ENCODE measurements at regions not wholly inside any gene's neighbourhood (a gene's known extent, or its start where the extent isn't known, plus 50 kb on each side); places are given as distances from the start of the nearest gene placed in this dataset.
"Not testable (repeated sequence)": the region's sequence is repeated elsewhere in the genome, so short reads cannot be mapped to it uniquely, and the experiment has no call there.

DNA sequence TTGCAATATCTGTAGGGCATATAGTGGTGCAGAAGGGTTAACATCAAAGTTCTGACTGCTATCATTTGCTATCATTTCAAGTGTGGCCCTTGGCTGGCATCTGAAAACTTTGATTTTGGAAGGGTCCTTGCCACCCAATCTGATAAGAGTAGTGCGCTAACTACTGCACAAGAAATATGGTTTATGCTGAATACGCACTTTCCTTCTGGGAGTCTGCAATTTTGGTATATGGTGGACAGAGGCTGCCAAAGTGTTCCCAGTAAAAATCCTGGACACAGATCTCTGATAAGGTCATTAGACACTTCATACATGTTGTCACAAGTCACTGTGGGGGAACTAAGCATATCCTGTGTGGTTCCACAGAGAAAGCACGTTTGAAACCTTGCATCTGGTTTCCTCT is 461.6 kb upstream of the CDH11 start:
- no peak for DNase-seq

- DNase-seq = no peak
Observed at GRCh38 chr16:65579050-65579449, 457.2 kb upstream of the CDH11 start.

GRCh38 chr16:65576631-65577030 is 454.8 kb upstream of the CDH11 start:
- no peak for DNase-seq

DNA sequence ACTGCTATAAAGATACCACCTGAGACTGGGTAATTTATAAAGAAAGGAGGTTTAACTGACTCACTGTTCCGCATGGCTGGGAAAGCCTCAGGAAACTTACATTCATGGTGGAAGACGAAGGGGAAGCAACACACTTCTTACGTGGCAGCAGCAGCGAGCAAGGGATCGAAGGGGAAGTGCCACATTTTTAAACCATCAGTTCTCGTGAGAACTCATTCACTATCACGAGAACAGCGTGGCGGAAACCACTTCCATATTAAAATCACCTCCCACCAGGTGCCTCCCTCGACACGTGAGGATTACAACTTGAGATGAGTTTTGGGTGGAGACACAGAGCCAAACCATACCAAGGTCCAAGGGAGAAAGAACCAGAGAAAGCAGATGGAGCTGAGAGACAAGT is 454.3 kb upstream of the CDH11 start:
- DNase-seq = no peak

- peak; percentile 33 for DNase-seq
Observed at GRCh38 chr16:65574326-65574966, 452.6 kb upstream of the CDH11 start.

- DNase-seq = no peak
Observed at GRCh38 chr16:65572156-65572555, 450.3 kb upstream of the CDH11 start.

DNA sequence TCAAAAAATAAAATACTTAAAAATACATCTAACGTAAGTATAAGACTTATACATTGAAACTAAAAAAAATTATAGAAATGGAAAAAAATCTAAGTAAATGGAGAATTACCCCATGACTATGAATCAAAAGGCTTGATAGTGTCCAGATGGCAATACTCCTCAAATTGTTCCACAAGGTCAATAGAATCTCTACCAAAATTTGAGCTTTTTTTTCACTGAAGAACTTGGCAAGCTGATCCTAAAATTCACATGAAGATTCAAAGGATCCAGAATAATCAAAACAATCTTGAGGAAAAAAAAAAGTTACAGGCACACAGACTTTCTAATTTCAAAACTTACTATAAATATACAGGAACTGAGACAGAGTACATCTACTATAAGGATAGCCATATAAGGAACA is 448.4 kb upstream of the CDH11 start:
- DNase-seq = no peak

DNA sequence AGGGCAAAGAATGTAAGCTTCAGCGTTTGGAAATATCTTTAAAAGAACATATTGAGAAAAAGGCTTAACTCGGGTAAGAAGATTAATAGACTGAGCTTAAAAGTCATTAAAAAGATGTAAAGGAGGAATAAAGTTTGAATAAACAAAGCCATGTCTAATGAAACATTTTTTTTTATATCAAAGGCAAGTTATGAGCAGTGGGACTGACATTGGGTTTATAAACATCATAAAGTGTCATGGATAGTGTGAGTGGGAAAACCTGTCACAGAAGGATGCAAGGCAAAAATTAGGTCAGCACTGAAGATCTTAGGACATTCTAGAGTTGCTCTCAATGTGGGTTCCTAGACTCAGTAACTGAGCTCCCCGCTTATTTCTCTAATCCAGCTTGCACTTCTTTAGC is 438.0 kb upstream of the CDH11 start:
- DNase-seq = no peak

DNA sequence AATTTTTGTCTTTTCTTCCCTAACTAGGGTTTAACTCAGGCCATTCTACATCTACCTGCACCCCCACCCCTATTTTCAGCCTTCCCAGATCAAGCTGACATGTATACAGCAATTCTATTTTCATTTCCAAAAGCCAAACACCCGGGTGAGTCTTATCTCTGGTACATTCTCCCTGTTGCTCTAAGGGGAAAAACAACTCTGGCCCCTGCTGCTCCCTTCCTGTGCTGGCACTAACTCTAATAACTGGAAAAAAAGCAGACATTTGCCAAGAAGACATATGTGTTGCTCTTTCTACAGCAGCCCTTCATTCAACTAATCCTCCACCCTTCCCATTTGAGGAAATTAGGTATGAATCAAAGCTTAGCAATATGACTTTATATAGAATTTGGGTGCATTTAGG is 427.8 kb upstream of the CDH11 start:
- not testable (repeated sequence) for DNase-seq

DNA sequence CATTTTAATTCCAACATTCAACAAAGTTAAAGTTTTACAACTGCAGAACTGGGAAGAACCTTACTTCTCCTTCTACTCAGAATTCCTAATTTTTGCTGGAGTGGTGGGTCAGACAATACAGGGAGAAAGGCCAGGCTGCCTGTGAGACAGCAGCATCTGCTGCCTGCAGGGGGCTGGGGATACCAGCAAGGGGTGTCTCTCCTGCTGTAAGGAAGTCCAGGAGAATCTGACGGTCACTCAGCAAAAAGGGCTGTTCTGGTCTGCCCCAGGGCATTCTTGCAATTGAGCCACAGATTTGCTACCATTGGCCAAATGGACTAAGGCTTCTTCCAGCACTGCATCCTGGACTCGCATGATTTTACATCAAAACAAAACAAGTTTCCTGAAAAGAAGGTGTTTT is 426.6 kb upstream of the CDH11 start:
- peak; percentile 24 for DNase-seq

GRCh38 chr16:65547772-65548446 is 426.0 kb upstream of the CDH11 start:
- peak; percentile 31 for DNase-seq

- DNase-seq = no peak
Observed at GRCh38 chr16:65546353-65546791, 424.5 kb upstream of the CDH11 start.

- no peak for DNase-seq
Observed at GRCh38 chr16:65545413-65545956, 423.6 kb upstream of the CDH11 start.

DNA sequence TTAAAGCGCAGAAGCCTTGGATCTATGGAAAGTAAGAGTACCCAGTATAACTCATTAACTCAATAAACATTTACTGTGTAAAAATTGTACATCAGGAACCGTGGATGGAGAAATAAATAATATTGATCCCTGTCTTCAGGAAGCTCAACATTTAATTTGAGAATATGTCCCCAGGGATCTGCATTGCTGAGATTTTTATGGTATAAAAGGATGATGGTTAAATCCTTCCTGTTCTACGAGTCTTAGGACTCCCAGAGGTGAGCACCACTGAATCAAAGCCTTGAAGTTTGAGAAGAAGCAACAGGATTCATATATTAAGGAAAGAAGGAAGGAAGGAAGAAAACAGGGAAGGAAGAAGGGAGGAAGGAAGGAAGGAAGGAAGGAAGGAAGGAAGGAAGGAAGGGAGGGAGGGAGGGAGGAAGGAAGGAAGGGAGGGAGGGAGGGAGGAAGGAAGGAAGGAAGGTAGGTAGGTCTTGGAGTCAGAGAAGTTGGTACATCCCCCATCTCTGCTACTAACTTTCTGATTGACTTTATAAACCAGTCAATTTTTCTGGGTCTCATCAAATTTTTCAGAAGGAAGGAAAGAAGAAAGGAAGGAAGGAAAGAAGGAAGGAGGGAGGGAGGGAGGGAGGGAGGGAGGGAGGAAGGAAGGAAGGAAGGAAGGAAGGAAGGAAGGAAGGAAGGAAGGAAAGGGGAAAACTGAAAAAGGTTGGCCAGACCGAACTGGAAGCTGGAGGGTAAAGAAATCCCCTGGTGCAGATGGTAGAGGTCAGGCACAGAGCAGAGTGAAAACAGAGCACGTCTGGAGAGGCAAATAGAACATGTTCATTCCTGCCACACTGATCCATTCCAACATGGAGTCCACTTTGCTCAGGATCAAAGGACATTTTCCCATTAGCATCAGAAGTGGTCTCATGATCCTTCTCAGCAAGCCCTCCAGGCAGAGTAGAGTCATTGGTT is 422.2 kb upstream of the CDH11 start:
- DNase-seq = no peak

- DNase-seq = no peak
Observed at GRCh38 chr16:65541646-65542045, 419.8 kb upstream of the CDH11 start.

DNA sequence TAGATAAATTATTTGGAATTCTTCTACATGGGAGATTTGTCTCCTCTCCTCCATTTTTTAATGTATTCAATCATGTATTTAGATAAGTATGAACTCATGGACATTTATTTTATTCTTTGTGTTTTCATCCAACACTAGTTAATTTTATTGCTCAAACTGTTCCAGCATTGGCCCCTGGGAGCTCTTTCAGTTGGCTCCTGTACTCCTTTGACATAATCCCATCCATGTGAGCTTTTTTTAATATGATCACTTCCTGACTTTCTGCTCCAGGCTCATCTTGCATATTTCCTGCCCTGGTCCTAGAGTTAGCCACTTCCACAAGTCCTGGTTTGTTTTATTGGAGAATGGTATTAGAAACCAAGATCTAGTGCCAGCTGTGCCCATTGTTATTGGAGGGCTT is 419.0 kb upstream of the CDH11 start:
- DNase-seq = no peak

DNA sequence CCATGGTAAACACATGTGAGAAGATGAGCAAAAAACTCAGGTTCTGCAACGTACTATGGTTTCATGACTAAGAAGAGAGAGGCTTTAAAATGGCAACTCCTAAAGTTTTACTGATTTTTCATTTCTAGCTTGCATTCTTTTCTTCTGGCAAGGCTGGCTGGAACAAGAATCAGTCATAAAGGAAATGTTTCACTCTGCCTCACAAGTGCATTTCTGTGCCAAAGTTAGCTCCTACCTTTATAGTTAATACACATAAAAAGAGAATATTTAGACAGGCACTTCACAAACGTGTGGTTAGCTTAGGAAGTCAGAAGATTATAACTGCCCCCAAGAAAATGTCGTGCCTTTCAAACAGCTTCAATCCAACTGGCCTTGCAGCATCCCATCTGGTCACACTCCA is 417.1 kb upstream of the CDH11 start:
- DNase-seq = no peak

DNA sequence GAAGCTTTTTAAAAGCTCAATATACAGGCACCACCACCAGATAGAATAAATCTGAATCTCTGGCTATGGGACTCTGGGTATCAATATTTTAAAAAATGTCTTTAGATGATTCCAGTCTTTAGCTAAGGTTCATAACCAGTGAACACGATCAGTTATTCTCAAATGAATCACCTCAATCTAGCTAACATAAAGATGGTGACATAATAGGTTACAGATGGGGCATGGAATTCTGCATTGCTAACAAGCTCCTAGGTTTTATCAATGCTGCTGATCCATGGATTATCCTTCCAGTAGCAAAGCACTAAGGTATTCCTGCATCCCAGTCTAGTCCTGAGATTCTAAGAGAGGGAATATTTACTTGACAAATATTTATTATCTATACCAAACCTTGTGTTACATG is 415.5 kb upstream of the CDH11 start:
- no peak for DNase-seq

DNA sequence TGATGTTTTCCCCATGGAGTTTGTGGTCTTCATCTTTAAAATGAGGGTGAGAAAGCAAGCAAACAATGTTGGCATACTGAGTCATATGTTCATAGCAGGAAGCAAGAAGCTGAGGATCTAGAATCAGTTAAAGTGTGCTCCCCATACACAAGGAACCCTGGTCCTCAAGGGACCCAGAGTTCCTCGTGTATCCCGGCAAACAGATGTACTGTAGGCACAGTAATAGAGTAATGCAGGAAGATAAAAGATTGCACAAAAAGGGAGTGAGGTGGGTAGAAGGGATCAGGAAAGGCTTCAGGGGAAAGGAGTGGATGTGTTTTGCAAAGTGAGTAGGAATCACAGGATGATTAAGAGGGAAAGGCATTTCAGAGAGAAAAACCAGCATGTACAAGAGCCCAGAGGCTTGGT is 412.3 kb upstream of the CDH11 start:
- no peak for DNase-seq

GRCh38 chr16:65532846-65533245 is 411.0 kb upstream of the CDH11 start:
- no peak for DNase-seq

- peak; percentile 67 for DNase-seq
Observed at GRCh38 chr16:65532258-65532657, 410.4 kb upstream of the CDH11 start.

DNA sequence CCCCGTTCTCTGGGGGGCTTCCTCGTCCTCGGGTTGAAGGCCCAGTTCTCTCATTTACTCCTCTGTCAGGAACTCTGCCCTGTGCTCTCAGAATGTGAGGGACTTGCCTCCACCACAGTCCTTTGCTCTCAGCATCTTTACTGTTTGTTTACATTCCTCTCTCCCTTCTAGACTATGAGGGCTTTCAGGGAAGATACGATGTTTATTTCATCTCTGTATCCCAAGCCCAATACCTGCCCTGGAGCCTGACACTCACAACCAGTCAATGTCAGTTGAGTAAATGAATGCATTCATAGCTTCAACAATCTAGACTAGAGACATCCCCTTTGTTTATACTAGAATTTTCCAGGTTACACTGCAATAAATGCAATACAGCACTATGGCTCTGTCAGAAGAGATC is 409.6 kb upstream of the CDH11 start:
- DNase-seq = no peak

- DNase-seq = no peak
Observed at GRCh38 chr16:65525707-65526106, 403.8 kb upstream of the CDH11 start.

Data from retina (tissue), 1 donor.